22Rv1 (cell line): ENCODE measurements at regions not wholly inside any gene's neighbourhood (a gene's known extent, or its start where the extent isn't known, plus 50 kb on each side); places are given as distances from the start of the nearest gene placed in this dataset.

Experiments
- H3K27ac ChIP-seq: fragments of 450-650 bp; 2 replicates; pipeline ENCODE4 v1.5.1; 2017
- CTCF ChIP-seq: fragments of 450-650 bp; IDR thresholded peaks from 2 replicates; pipeline ENCODE4 v1.5.1; 2017; ENCODE audit warnings: mild to moderate bottlenecking
- ZFX ChIP-seq: fragments of 450-650 bp; IDR thresholded peaks from 2 replicates; pipeline ENCODE4 v1.6.1; 2017; ENCODE audit warnings: antibody characterized with exemption, borderline replicate concordance

- H3K27ac ChIP-seq: no peak overlapping the region
- TF ChIP-seq ZFX (no peak), CTCF (no peak)
These were observed 70.0 kb upstream of the KCNMA1 start for GRCh38 chr10:77707570-77707969.

- no peak overlapping the region for H3K27ac ChIP-seq
- no peak for TF ChIP-seq ZFX
These were observed 64.6 kb upstream of the KCNMA1 start for GRCh38 chr10:77702166-77702565.

GRCh38 chr10:77700086-77700485 lies 62.5 kb upstream of the KCNMA1 start:
- no peak overlapping the region for H3K27ac ChIP-seq
- no peak for TF ChIP-seq CTCF
- no peak for TF ChIP-seq ZFX

- no peak for TF ChIP-seq ZFX
- TF ChIP-seq CTCF: no peak
- no peak overlapping the region for H3K27ac ChIP-seq
These were observed 61.6 kb upstream of the KCNMA1 start for GRCh38 chr10:77699080-77699645.

GRCh38 chr10:77698267-77698931 lies 60.8 kb upstream of the KCNMA1 start:
- TF ChIP-seq CTCF (no peak), ZFX (no peak)
- H3K27ac ChIP-seq: no peak overlapping the region

GRCh38 chr10:77696584-77696983 lies 59.0 kb upstream of the KCNMA1 start:
- TF ChIP-seq ZFX: no peak
- TF ChIP-seq CTCF: no peak
- no peak overlapping the region for H3K27ac ChIP-seq

GRCh38 chr10:77695186-77695585 lies 57.6 kb upstream of the KCNMA1 start:
- no peak overlapping the region for H3K27ac ChIP-seq
- TF ChIP-seq CTCF (no peak), ZFX (no peak)
